ENCODE measurements at regions not wholly inside any gene's neighbourhood (a gene's known extent, or its start where the extent isn't known, plus 50 kb on each side); places are given as distances from the start of the nearest gene placed in this dataset.

- Histone ChIP-seq H3K9me3 (no peaks in the 10 kb centered on the region), H3K4me3 (no peak overlapping the region), H3K27me3 (no peaks in the 10 kb centered on the region), H3K27ac (no peak overlapping the region), H3K36me3 (no peaks in the 10 kb centered on the region), H3K4me1 (no peaks in the 10 kb centered on the region)
- TF ChIP-seq CTCF (IDR thresholded peaks at IDR 0.05) = no peak
- TF ChIP-seq EP300 (IDR thresholded peaks at IDR 0.05) = no peak
- no peak for TF ChIP-seq POLR2A (IDR thresholded peaks at IDR 0.05)
- TF ChIP-seq POLR2AphosphoS5 (IDR thresholded peaks at IDR 0.05) = no peak
- 65 to 83% (median 77%) methylated on average over 7 of the region's 7 CpGs for WGBS, 5 donors
- no peak for DNase-seq
- intact Hi-C loops (cut with DNase I; ENCODE audit: low total_unique reads) = no loop called here
Observed at GRCh38 chrX:36859231-36859630, 148.9 kb upstream of the FAM47C start.

GRCh38 chrX:36861601-36862000, 146.6 kb upstream of the FAM47C start:
- no peak for DNase-seq
- no peak overlapping the region for H3K27ac ChIP-seq
- no peaks in the 10 kb centered on the region for H3K9me3 ChIP-seq
- no peaks in the 10 kb centered on the region for H3K27me3 ChIP-seq
- intact Hi-C loops (cut with DNase I; ENCODE audit: low total_unique reads) = no loop called here
- H3K4me1 ChIP-seq = no peaks in the 10 kb centered on the region
- no peak for TF ChIP-seq POLR2A (IDR thresholded peaks at IDR 0.05)
- no peak for TF ChIP-seq CTCF (IDR thresholded peaks at IDR 0.05)
- no peak for TF ChIP-seq POLR2AphosphoS5 (IDR thresholded peaks at IDR 0.05)
- no peak for TF ChIP-seq EP300 (IDR thresholded peaks at IDR 0.05)
- H3K36me3 ChIP-seq = no peaks in the 10 kb centered on the region
- H3K4me3 ChIP-seq = no peak overlapping the region

GRCh38 chrX:36867143-36867542, 141.0 kb upstream of the FAM47C start:
- TF ChIP-seq POLR2AphosphoS5 (IDR thresholded peaks at IDR 0.05) (no peak), CTCF (IDR thresholded peaks at IDR 0.05) (peak in 4 of 7 experiments; percentile 15 to 47 (median 36))
- Histone ChIP-seq H3K27ac (no peak overlapping the region), H3K36me3 (no peaks in the 10 kb centered on the region), H3K4me1 (no peaks in the 10 kb centered on the region), H3K4me3 (no peak overlapping the region), H3K9me3 (no peaks in the 10 kb centered on the region), H3K27me3 (no peaks in the 10 kb centered on the region)
- intact Hi-C loops (cut with DNase I; ENCODE audit: low total_unique reads) = no loop called here
- 7 to 15% (median 10%) methylated on average over 3 of the region's 3 CpGs for WGBS, 5 donors
- DNase-seq = peak in 1 of 2 donors; percentile 59

- intact Hi-C loops (cut with DNase I; ENCODE audit: low total_unique reads) = no loop called here
- no peaks in the 10 kb centered on the region for H3K36me3 ChIP-seq
- H3K27me3 ChIP-seq = no peaks in the 10 kb centered on the region
- H3K9me3 ChIP-seq = no peaks in the 10 kb centered on the region
- no peak for TF ChIP-seq CTCF (IDR thresholded peaks at IDR 0.05)
- TF ChIP-seq POLR2A (IDR thresholded peaks at IDR 0.05) = no peak
- no peak for TF ChIP-seq EP300 (IDR thresholded peaks at IDR 0.05)
- no peak for TF ChIP-seq POLR2AphosphoS5 (IDR thresholded peaks at IDR 0.05)
- no peak overlapping the region for H3K4me3 ChIP-seq
- DNase-seq = no peak
- 25 to 56% (median 36%) methylated on average over 3 of the region's 3 CpGs for WGBS, 5 donors
- H3K27ac ChIP-seq = no peak overlapping the region
- H3K4me1 ChIP-seq = no peaks in the 10 kb centered on the region
Observed at GRCh38 chrX:36868592-36868991, 139.6 kb upstream of the FAM47C start.

- intact Hi-C loops (cut with DNase I; ENCODE audit: low total_unique reads) = no loop called here
- no peak for DNase-seq
- Histone ChIP-seq H3K27me3 (no peaks in the 10 kb centered on the region), H3K4me1 (no peaks in the 10 kb centered on the region), H3K4me3 (no peak overlapping the region), H3K27ac (no peak overlapping the region), H3K9me3 (no peaks in the 10 kb centered on the region), H3K36me3 (no peaks in the 10 kb centered on the region)
- WGBS, 5 donors = 48 to 68% (median 65%) methylated on average over 2 of the region's 2 CpGs
- TF ChIP-seq POLR2A (IDR thresholded peaks at IDR 0.05) (no peak), EP300 (IDR thresholded peaks at IDR 0.05) (no peak), CTCF (IDR thresholded peaks at IDR 0.05) (no peak), POLR2AphosphoS5 (IDR thresholded peaks at IDR 0.05) (no peak)
Observed at GRCh38 chrX:36869457-36869856, 138.7 kb upstream of the FAM47C start.
